Brain microvascular endothelial cell (primary cell): ENCODE measurements at regions not wholly inside any gene's neighbourhood (a gene's known extent, or its start where the extent isn't known, plus 50 kb on each side); places are given as distances from the start of the nearest gene placed in this dataset.

ENCODE experiments used
- DNase-seq: peaks from one replicate; pipeline ENCODE4 v3.0.0-alpha.2; 2020
- H3K27ac ChIP-seq: fragments of 250-450 bp; sonication (Bioruptor Pico); 2 replicates; pipeline ENCODE4 v1.5.1; 2020; ENCODE audit warnings: mild to moderate bottlenecking, moderate library complexity
- H3K27me3 ChIP-seq: fragments of 250-450 bp; sonication (Bioruptor Pico); replicated peaks from 2 replicates; pipeline ENCODE4 v1.5.1; 2020; ENCODE audit warnings: mild to moderate bottlenecking
- H3K36me3 ChIP-seq: fragments of 250-450 bp; sonication (Bioruptor Pico); replicated peaks from 2 replicates; pipeline ENCODE4 v1.5.1; 2020; ENCODE audit warnings: mild to moderate bottlenecking
- H3K4me3 ChIP-seq: 2 replicates; pipeline ENCODE4 v1.5.1; 2011; ENCODE audit warnings: low read depth, mild to moderate bottlenecking, control low read depth, low read length, moderate library complexity
- CTCF ChIP-seq: IDR thresholded peaks from 2 replicates; pipeline ENCODE4 v1.5.1; 2011; ENCODE audit warnings: low read depth, mild to moderate bottlenecking, moderate library complexity, low read length, control low read depth, inconsistent platforms; ENCODE audit errors: missing control alignments
- in situ Hi-C: cut with HindIII; loops from 2 replicates; pipeline ENCODE4 v1.10.0; 2017; ENCODE audit warnings: low sequenced_read_pairs, low pct_ligation_motif_present

DNA sequence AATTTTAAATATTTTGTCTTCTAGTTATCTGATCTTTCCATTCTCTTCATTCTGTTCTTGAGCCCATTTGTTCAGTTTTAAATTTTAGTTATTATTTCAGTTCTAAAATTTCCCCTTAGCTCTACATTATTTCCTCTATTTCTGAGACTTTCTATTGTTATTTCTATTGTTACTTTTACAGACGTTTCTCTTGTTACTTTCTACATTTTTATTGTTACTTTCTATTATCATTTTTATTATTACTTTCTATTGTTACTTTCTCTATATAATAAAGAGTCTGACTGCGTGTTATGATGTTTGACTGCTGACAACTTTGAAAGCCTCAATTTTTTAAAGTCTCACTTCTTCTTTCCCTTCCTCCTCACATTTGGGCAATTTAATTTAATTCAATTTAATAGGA lies 915.7 kb upstream of the PCDH20 start:
- in situ Hi-C loops = no loop called here
- no peak overlapping the region for H3K27ac ChIP-seq
- no peak overlapping the region for H3K4me3 ChIP-seq
- DNase-seq = no peak
- no peaks in the 10 kb centered on the region for H3K36me3 ChIP-seq
- H3K27me3 ChIP-seq = no peaks in the 10 kb centered on the region
- TF ChIP-seq CTCF = no peak

GRCh38 chr13:62327367-62327766 lies 911.7 kb upstream of the PCDH20 start:
- H3K27ac ChIP-seq = no peak overlapping the region
- no peaks in the 10 kb centered on the region for H3K27me3 ChIP-seq
- no peak overlapping the region for H3K4me3 ChIP-seq
- H3K36me3 ChIP-seq = no peaks in the 10 kb centered on the region
- TF ChIP-seq CTCF = no peak
- in situ Hi-C loops = no loop called here
- no peak for DNase-seq

DNA sequence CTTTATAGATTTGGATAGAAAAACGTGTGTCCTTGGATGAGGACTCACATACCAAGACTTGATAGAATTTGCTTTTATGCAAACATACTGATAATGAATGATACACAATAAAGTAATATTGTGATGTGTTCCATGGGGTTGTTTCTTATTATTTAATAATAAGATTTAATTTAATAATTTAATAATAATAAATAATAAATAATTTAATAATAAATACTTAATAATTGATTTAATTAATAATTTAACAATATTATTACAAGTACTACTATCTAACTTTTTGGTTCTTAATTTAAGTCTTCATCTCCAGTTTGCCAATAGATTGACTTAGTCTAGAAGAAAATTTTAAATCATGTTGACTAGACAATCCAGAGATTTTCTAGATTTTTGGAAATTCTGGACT lies 909.2 kb upstream of the PCDH20 start:
- DNase-seq = no peak
- Histone ChIP-seq H3K4me3 (no peak overlapping the region), H3K27ac (no peak overlapping the region), H3K27me3 (no peaks in the 10 kb centered on the region), H3K36me3 (no peaks in the 10 kb centered on the region)
- no peak for TF ChIP-seq CTCF
- in situ Hi-C loops = no loop called here

DNA sequence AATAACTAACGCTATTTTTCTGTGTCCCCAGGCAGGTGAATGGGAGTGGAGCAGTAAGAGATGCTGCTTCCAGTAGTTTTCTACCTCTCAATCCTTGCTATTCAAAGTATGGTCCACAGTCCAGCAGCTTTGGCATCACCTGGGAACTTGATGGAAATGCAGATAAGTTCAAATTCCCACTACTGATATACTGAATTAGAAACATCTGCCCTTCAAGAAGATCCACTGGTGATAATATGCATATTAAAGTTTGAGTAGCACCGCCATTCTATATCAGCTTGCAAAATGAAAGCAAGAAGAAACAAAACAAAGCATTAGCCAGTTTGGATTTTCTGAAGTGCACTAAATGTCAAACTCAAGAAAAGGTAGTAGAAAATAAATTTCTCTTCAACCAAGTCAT lies 906.2 kb upstream of the PCDH20 start:
- Histone ChIP-seq H3K36me3 (no peaks in the 10 kb centered on the region), H3K4me3 (no peak overlapping the region), H3K27me3 (no peaks in the 10 kb centered on the region), H3K27ac (no peak overlapping the region)
- DNase-seq = no peak
- in situ Hi-C loops = no loop called here
- TF ChIP-seq CTCF = no peak

GRCh38 chr13:62321139-62321538 lies 905.5 kb upstream of the PCDH20 start:
- Histone ChIP-seq H3K27me3 (no peaks in the 10 kb centered on the region), H3K27ac (no peak overlapping the region), H3K36me3 (no peaks in the 10 kb centered on the region), H3K4me3 (no peak overlapping the region)
- DNase-seq = no peak
- in situ Hi-C loops = no loop called here
- TF ChIP-seq CTCF = no peak
